ENCODE measurements at regions not wholly inside any gene's neighbourhood (a gene's known extent, or its start where the extent isn't known, plus 50 kb on each side); places are given as distances from the start of the nearest gene placed in this dataset.

DNA sequence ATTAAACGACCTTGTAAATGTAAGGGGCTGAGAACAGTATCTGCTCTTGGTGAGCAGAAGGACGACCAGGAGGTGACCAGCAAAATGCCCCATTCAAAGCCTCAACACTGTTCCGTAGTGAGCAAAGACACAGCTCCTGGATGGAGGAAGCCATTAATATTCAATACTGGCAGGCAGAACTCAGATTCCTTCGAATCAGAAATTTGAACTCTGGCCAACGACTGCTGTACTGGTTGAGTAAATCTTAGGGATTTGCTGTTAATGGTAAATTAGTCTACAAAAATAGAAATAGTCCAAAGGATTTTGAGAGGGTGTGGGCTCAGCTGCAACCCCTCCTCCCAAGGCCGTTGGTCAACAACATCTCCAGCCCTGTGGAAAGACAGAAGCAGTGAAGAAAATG is 130.5 kb upstream of the PFKP start:
- ATAC-seq = no peak
- Histone ChIP-seq H3K9me3 (no peaks in the 10 kb centered on the region), H3K4me3 (no peak overlapping the region), H3K27me3 (peaks cover 22% of the 10 kb centered on the region), H3K36me3 (no peaks in the 10 kb centered on the region), H3K27ac (no peak overlapping the region), H3K4me1 (peaks cover 0 to 6% (median 0%) of the 10 kb centered on the region in 3 donors)
- 4 to 17% methylated on average over 4 to 5 of the region's 6 CpGs for WGBS, 2 donors (ENCODE audit: low coverage in 1 of 2)
- TF ChIP-seq, protein P1, sequence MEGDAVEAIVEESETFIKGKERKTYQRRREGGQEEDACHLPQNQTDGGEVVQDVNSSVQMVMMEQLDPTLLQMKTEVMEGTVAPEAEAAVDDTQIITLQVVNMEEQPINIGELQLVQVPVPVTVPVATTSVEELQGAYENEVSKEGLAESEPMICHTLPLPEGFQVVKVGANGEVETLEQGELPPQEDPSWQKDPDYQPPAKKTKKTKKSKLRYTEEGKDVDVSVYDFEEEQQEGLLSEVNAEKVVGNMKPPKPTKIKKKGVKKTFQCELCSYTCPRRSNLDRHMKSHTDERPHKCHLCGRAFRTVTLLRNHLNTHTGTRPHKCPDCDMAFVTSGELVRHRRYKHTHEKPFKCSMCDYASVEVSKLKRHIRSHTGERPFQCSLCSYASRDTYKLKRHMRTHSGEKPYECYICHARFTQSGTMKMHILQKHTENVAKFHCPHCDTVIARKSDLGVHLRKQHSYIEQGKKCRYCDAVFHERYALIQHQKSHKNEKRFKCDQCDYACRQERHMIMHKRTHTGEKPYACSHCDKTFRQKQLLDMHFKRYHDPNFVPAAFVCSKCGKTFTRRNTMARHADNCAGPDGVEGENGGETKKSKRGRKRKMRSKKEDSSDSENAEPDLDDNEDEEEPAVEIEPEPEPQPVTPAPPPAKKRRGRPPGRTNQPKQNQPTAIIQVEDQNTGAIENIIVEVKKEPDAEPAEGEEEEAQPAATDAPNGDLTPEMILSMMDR (IDR thresholded peaks at IDR 0.05) = no peak
- no peak for TF ChIP-seq POLR2AphosphoS5 (IDR thresholded peaks at IDR 0.05)
- TF ChIP-seq EP300 (IDR thresholded peaks at IDR 0.05) = no peak

DNA sequence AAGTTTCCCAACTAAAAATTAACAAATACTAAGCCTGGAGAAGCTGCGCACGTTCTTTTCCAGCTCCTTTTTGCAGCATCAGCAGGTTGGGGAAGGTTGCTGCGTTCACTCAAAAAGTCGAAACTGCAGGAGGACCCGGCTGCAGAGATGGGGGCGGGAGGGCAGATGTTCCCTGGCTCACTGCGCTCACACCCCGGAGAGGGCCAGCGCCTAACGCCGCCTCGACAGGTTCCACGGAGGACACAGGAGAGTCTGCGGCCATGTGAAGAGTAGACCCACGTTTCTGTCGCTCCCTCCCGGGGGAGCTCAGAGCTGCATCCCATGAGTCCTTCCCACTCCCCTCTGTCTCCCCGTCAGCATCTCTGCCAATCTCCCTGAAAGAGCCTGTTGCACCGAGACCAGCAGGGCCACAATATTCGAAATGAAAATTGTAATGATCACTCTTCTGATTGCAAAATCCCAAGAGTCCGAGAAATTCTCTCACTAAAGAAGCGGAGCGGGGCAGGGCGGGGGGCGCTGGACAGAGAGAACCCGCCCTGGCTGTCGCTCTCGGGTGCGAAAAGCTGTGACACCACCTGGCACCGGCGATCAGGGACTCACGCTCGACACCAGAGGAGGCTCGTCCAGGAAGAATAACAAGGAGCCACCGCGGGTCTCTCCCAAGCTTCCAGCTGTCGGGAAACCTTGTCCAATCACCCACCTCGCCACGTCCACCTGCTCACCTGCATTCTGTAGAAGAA is 131.5 kb upstream of the PFKP start:
- no peak for ATAC-seq
- Histone ChIP-seq H3K4me1 (peaks cover 0 to 6% (median 0%) of the 10 kb centered on the region in 3 donors), H3K27ac (no peak overlapping the region), H3K27me3 (peaks cover 17% of the 10 kb centered on the region), H3K4me3 (no peak overlapping the region), H3K9me3 (no peaks in the 10 kb centered on the region), H3K36me3 (no peaks in the 10 kb centered on the region)
- no peak for TF ChIP-seq POLR2AphosphoS5 (IDR thresholded peaks at IDR 0.05)
- no peak for TF ChIP-seq POLR2A (IDR thresholded peaks at IDR 0.05)
- TF ChIP-seq EP300 (IDR thresholded peaks at IDR 0.05) = no peak
- TF ChIP-seq, protein P1 (IDR thresholded peaks at IDR 0.05) = no peak
- WGBS, 2 donors (ENCODE audit: low coverage in 1 of 2) = 81 to 85% methylated on average over 12 to 17 of the region's 39 CpGs

DNA sequence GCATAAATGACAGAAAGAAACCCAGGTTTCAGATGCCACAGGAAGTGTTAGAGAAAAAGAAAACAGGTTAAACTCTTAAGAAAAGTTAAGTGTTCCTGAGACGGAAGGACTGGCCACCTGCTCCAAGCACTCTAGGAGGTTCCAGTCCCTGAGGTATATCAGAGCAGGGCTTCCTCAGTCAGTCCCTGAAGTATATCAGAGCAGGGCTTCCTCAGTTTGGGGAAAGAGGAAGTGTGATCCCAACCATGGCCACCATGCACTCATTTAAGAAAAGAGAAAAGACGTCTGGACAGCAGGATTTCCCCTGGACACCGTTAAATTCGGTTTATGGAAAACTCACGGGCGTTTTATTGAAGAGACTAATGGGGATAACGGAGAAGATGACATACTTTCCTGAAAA is 133.4 kb upstream of the PFKP start:
- Histone ChIP-seq H3K27ac (no peak overlapping the region), H3K4me1 (peaks cover 0 to 6% (median 0%) of the 10 kb centered on the region in 3 donors), H3K9me3 (no peaks in the 10 kb centered on the region), H3K27me3 (peaks cover 20% of the 10 kb centered on the region), H3K4me3 (no peak overlapping the region), H3K36me3 (no peaks in the 10 kb centered on the region)
- WGBS, 2 donors (ENCODE audit: low coverage in 1 of 2) = 54 to 76% methylated on average over 2 to 7 of the region's 7 CpGs
- no peak for ATAC-seq
- TF ChIP-seq, protein P1 (IDR thresholded peaks at IDR 0.05) = no peak
- TF ChIP-seq POLR2AphosphoS5 (IDR thresholded peaks at IDR 0.05) (no peak), POLR2A (IDR thresholded peaks at IDR 0.05) (no peak), EP300 (IDR thresholded peaks at IDR 0.05) (no peak)

DNA sequence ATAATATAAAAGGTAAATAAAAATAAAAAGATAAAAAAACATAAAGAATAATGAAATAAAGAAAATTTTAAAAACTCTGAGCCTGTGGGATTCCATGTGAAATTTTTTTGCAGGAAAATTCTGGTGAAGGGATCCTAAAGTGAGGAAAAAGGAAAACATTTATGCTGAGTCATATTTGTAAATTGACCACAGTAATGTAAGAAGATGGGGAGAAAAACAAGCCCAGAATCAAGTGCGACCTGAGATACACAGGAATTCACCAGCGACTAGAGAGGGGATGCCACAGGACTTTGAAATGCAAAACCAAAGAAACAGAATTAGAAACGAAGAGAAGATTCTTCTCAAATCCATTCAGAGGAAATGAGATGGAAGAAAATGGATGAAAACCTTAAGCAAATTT is 133.8 kb upstream of the PFKP start:
- no peak for ATAC-seq
- H3K4me3 ChIP-seq = no peak overlapping the region
- WGBS, 2 donors (ENCODE audit: low coverage in 1 of 2) = 56 to 70% methylated on average over 3 of the region's 3 CpGs
- no peak for TF ChIP-seq POLR2AphosphoS5 (IDR thresholded peaks at IDR 0.05)
- TF ChIP-seq, protein P1 (IDR thresholded peaks at IDR 0.05) = no peak
- no peak for TF ChIP-seq EP300 (IDR thresholded peaks at IDR 0.05)
- no peak for TF ChIP-seq POLR2A (IDR thresholded peaks at IDR 0.05)
- peaks cover 0 to 6% (median 0%) of the 10 kb centered on the region in 3 donors for H3K4me1 ChIP-seq
- no peak overlapping the region for H3K27ac ChIP-seq
- no peaks in the 10 kb centered on the region for H3K36me3 ChIP-seq
- peaks cover 20% of the 10 kb centered on the region for H3K27me3 ChIP-seq
- H3K9me3 ChIP-seq = no peaks in the 10 kb centered on the region

DNA sequence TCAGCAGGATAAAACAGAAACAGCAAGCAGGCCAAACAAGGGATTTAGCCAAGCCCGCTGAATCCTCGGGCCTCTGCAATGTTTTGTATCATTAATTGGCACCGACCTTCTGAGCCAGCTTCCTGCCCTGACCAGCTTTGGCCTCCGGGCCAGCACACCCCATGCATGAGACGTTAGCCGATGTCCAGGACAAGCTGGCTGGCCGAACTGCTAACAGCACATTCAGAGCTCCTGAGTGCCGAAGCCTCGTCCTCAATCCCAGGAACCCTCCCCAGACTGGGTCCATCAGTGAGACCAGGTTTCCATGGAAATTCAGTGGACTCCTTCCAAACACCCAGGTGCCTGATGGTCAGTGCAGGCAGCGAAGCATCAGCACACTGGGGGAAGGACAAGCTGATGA is 134.3 kb upstream of the PFKP start:
- no peak overlapping the region for H3K4me3 ChIP-seq
- H3K27me3 ChIP-seq = peaks cover 20% of the 10 kb centered on the region
- TF ChIP-seq, protein P1 (IDR thresholded peaks at IDR 0.05) = no peak
- no peak for TF ChIP-seq POLR2A (IDR thresholded peaks at IDR 0.05)
- TF ChIP-seq EP300 (IDR thresholded peaks at IDR 0.05) = no peak
- no peak for TF ChIP-seq POLR2AphosphoS5 (IDR thresholded peaks at IDR 0.05)
- WGBS, 2 donors (ENCODE audit: low coverage in 1 of 2) = 80 to 91% methylated on average over 3 to 7 of the region's 10 CpGs
- peaks cover 0 to 6% (median 0%) of the 10 kb centered on the region in 3 donors for H3K4me1 ChIP-seq
- no peaks in the 10 kb centered on the region for H3K36me3 ChIP-seq
- H3K27ac ChIP-seq = no peak overlapping the region
- ATAC-seq = no peak
- H3K9me3 ChIP-seq = no peaks in the 10 kb centered on the region
